Neutrophil (primary cell): ENCODE measurements at regions not wholly inside any gene's neighbourhood (a gene's known extent, or its start where the extent isn't known, plus 50 kb on each side); places are given as distances from the start of the nearest gene placed in this dataset.

Source experiments
- H3K27ac ChIP-seq: fragments of 200-600 bp; sonication (generic); 2 replicates; pipeline ENCODE4 v1.5.1; 2016; ENCODE audit warnings: mild to moderate bottlenecking, moderate library complexity
- H3K27me3 ChIP-seq: fragments of 200-600 bp; sonication (generic); 2 replicates; pipeline ENCODE4 v1.6.0; 2016; ENCODE audit warnings: mild to moderate bottlenecking
- H3K36me3 ChIP-seq: fragments of 200-600 bp; sonication (generic); 2 replicates; pipeline ENCODE4 v1.5.1; 2017
- H3K4me1 ChIP-seq, 2 experiments: fragments of 200-600 bp in 1 of 2; sonication (generic) in 1 of 2; 1 replicate in 1 of 2; 2 replicates in 1 of 2; pipeline versions ENCODE4 v1.5.1 to v1.6.1; 2013 to 2016; ENCODE audit warnings: low read depth in 1 of 2, low read length in 1 of 2, mild to moderate bottlenecking in 1 of 2, moderate library complexity in 1 of 2; ENCODE audit not compliant: control insufficient read depth in 1 of 2, insufficient read depth in 1 of 2
- H3K4me3 ChIP-seq, 2 experiments: fragments of 200-600 bp in 1 of 2; sonication (generic) in 1 of 2; 1 replicate in 1 of 2; 2 replicates in 1 of 2; pipeline ENCODE4 v1.5.1; 2013 to 2016; ENCODE audit warnings: low read depth in 1 of 2, low read length in 1 of 2, mild to moderate bottlenecking in 1 of 2, moderate library complexity in 1 of 2
- H3K9me3 ChIP-seq: fragments of 200-600 bp; sonication (generic); 2 replicates; pipeline ENCODE4 v1.5.1; 2016
- TF ChIP-seq, protein P1 (sequence below): fragments of 200-600 bp; sonication (generic); IDR thresholded peaks from 2 replicates; pipeline ENCODE4 v1.5.1; 2016; ENCODE audit warnings: antibody characterized with exemption

DNA sequence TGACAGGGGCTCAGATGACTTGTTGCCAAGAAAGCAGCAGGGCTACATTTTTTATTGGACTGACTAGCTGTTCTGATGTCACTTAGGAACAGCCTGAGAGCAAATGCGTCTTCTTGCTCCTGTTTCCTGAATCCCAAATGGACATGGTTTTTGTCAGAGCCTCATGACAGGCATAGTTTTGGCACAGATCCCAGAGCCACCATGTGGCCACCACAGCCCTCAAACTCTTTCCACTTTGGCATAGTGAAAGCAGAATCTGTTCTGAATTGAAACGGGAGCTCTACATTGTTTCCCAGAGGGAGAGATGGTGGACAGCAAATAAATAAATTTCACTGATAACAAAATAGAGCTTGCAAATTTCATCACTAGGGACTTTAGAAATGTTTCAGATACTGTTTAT, 222.2 kb downstream of the C11orf87 start:
- Histone ChIP-seq H3K4me1 (no peaks in the 10 kb centered on the region), H3K27ac (no peak overlapping the region), H3K36me3 (no peaks in the 10 kb centered on the region), H3K27me3 (no peaks in the 10 kb centered on the region), H3K9me3 (no peaks in the 10 kb centered on the region), H3K4me3 (no peak overlapping the region)
- TF ChIP-seq, protein P1, sequence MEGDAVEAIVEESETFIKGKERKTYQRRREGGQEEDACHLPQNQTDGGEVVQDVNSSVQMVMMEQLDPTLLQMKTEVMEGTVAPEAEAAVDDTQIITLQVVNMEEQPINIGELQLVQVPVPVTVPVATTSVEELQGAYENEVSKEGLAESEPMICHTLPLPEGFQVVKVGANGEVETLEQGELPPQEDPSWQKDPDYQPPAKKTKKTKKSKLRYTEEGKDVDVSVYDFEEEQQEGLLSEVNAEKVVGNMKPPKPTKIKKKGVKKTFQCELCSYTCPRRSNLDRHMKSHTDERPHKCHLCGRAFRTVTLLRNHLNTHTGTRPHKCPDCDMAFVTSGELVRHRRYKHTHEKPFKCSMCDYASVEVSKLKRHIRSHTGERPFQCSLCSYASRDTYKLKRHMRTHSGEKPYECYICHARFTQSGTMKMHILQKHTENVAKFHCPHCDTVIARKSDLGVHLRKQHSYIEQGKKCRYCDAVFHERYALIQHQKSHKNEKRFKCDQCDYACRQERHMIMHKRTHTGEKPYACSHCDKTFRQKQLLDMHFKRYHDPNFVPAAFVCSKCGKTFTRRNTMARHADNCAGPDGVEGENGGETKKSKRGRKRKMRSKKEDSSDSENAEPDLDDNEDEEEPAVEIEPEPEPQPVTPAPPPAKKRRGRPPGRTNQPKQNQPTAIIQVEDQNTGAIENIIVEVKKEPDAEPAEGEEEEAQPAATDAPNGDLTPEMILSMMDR, result no peak

DNA sequence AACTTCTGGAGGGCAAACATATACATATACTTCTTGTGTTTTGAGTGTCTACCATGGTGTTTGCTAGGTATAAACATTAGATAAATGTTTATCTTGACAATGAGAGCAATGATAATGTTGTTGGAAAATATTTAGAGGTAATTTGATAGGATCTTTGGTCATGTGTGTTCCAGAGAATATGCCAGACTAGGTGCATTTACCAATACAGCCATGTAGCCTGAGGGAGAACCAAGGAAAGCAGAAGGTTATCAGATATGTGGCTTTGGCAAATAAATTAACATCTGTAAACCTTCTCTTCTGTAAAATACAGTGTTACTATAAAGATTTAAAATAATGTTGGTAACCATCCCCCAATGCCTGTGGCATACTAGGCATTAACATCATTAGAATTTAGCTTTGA, 226.8 kb downstream of the C11orf87 start:
- Histone ChIP-seq H3K36me3 (no peaks in the 10 kb centered on the region), H3K4me3 (no peak overlapping the region), H3K27me3 (no peaks in the 10 kb centered on the region), H3K4me1 (no peaks in the 10 kb centered on the region), H3K9me3 (no peaks in the 10 kb centered on the region), H3K27ac (no peak overlapping the region)
- TF ChIP-seq, protein P1, result no peak

- H3K36me3 ChIP-seq, result no peaks in the 10 kb centered on the region
- H3K4me3 ChIP-seq, result no peak overlapping the region
- H3K4me1 ChIP-seq, result no peaks in the 10 kb centered on the region
- H3K9me3 ChIP-seq, result no peaks in the 10 kb centered on the region
- no peak overlapping the region for H3K27ac ChIP-seq
- H3K27me3 ChIP-seq, result no peaks in the 10 kb centered on the region
- TF ChIP-seq, protein P1, result no peak
Observed at GRCh38 chr11:109654091-109654490, 232.1 kb downstream of the C11orf87 start.

GRCh38 chr11:109658190-109658589, 236.2 kb downstream of the C11orf87 start:
- TF ChIP-seq, protein P1, result no peak
- Histone ChIP-seq H3K27me3 (no peaks in the 10 kb centered on the region), H3K27ac (no peak overlapping the region), H3K4me3 (no peak overlapping the region), H3K9me3 (no peaks in the 10 kb centered on the region), H3K4me1 (no peaks in the 10 kb centered on the region), H3K36me3 (no peaks in the 10 kb centered on the region)

- H3K27ac ChIP-seq, result no peak overlapping the region
- H3K4me3 ChIP-seq, result no peak overlapping the region
- TF ChIP-seq, protein P1, result no peak
- no peaks in the 10 kb centered on the region for H3K4me1 ChIP-seq
- no peaks in the 10 kb centered on the region for H3K36me3 ChIP-seq
- H3K27me3 ChIP-seq, result no peaks in the 10 kb centered on the region
- no peaks in the 10 kb centered on the region for H3K9me3 ChIP-seq
Observed at GRCh38 chr11:109667719-109668118, 245.7 kb downstream of the C11orf87 start.

DNA sequence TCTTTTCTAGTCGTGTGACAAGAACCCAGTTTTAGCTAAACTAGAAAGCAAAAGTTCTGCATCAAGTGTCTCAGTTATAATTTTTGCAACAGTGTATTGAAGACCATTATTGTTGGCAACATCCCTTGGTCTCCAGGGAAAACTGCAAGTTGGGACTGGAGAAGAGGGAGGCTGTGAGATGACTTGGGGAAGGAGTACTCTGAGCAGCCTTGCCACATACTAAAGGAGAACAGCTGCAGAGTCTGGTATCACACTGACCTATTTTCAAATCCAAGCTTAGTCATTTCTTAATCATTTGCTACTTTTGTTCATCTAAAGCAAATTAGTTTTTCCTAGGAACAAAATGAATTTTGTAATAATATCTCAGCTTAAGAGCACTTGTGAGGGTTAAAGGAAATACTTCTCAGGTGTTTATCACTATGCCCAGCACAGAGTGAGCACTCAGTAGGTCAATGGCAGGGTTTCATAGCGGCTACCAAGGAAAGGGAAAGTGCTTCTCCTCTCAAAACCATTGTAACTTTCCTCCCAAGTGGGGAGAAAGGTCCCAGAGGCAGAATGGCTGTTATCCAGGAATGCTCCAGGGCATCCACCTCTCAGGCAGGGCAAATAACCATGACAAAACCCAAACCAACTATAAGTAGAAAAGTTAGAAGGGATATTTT, 247.1 kb downstream of the C11orf87 start:
- Histone ChIP-seq H3K4me3 (no peak overlapping the region), H3K27ac (no peak overlapping the region), H3K27me3 (no peaks in the 10 kb centered on the region), H3K36me3 (no peaks in the 10 kb centered on the region), H3K9me3 (no peaks in the 10 kb centered on the region), H3K4me1 (no peaks in the 10 kb centered on the region)
- TF ChIP-seq, protein P1, result no peak
